Astrocyte of the spinal cord (primary cell): ENCODE measurements at regions not wholly inside any gene's neighbourhood (a gene's known extent, or its start where the extent isn't known, plus 50 kb on each side); places are given as distances from the start of the nearest gene placed in this dataset.

ENCODE experiments used
- DNase-seq: peaks from one replicate; pipeline ENCODE4 v3.0.0; 2011; ENCODE audit warnings: low read depth, low spot score
- H3K4me3 ChIP-seq: 2 replicates; pipeline ENCODE4 v1.5.1; 2011; ENCODE audit warnings: low read depth, mild to moderate bottlenecking, low read length, moderate library complexity
- in situ Hi-C: cut with HindIII; loops from 2 replicates; pipeline ENCODE4 v1.10.0; 2017; ENCODE audit warnings: low sequenced_read_pairs
- TF ChIP-seq, protein P1 (sequence below): IDR thresholded peaks from 2 replicates; pipeline ENCODE4 v1.5.1; 2012; ENCODE audit warnings: low read depth, mild to moderate bottlenecking, low read length, inconsistent platforms

DNA sequence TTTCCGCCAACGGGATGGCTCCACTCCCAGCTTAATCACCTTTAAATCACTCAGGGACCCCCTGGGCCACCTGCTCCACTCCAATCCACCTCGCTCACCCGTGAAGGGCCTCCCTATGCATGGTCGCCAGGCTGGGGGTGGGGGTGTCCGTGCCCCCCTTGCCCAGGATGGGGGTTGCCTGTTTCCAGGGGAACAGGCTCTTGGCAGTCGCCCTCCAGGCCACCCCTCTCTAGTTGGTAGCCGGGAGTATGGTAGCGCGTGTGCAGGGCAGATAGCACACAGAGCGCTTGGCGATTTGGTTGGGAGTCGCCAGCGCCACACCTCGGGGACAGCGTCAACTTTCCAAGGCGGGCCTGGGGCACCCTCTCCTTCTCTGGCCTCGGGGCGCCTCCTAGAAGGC is 134.9 kb upstream of the ZNF92 start:
- TF ChIP-seq, protein P1, sequence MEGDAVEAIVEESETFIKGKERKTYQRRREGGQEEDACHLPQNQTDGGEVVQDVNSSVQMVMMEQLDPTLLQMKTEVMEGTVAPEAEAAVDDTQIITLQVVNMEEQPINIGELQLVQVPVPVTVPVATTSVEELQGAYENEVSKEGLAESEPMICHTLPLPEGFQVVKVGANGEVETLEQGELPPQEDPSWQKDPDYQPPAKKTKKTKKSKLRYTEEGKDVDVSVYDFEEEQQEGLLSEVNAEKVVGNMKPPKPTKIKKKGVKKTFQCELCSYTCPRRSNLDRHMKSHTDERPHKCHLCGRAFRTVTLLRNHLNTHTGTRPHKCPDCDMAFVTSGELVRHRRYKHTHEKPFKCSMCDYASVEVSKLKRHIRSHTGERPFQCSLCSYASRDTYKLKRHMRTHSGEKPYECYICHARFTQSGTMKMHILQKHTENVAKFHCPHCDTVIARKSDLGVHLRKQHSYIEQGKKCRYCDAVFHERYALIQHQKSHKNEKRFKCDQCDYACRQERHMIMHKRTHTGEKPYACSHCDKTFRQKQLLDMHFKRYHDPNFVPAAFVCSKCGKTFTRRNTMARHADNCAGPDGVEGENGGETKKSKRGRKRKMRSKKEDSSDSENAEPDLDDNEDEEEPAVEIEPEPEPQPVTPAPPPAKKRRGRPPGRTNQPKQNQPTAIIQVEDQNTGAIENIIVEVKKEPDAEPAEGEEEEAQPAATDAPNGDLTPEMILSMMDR = no peak
- no peak for DNase-seq
- in situ Hi-C loops = no loop called here
- no peak overlapping the region for H3K4me3 ChIP-seq

DNA sequence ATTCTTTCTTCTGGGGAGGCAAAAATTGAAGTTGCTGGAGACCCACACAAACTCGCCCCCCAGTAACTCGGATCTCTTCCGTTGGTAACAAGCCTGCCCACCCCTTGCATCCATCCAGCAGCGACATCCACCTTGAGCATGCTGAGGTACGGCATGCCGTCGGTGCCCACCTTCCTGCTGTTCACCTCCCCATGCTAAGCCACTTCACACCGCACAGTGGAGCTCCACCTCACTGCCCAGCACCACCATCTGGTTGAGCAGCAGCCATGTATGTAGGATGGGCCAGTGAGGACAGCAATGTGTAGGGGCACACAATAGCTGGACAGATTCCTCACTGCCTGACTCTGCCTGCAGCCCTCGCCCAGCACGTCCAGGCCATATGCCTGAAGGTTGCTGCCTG is 138.1 kb upstream of the ZNF92 start:
- H3K4me3 ChIP-seq = no peak overlapping the region
- in situ Hi-C loops = no loop called here
- no peak for DNase-seq
- TF ChIP-seq, protein P1 = no peak

DNA sequence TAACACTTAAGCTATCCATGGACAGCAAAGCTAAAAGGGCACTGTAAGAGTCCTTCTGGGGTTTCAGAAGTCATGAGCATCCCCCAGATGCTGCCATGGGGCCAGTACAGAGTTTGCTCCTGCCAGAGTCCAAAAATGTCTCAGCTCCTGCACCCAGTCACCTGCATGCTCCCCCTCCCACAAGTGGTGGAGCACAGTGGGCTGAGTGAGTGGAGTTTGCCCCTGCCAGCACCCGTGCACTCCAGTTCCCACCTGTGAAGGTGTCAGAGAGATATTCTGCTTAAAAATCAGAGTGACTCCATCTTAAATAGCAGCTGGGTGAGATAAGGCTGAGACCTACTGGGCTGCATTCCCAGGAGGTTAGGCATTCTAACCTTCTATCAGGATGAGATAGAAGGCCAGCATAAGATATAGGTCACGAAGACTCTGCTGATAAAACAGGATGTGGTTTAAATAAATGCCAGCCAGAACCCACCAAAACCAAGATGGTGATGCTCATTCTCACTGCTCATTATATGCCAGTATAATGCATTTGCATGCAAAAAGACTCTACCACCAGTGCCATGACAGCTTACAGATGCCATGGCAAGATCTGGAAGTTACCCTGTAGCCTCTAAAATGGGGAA is 140.1 kb upstream of the ZNF92 start:
- DNase-seq = no peak
- in situ Hi-C loops = no loop called here
- no peak overlapping the region for H3K4me3 ChIP-seq
- TF ChIP-seq, protein P1 = no peak

DNA sequence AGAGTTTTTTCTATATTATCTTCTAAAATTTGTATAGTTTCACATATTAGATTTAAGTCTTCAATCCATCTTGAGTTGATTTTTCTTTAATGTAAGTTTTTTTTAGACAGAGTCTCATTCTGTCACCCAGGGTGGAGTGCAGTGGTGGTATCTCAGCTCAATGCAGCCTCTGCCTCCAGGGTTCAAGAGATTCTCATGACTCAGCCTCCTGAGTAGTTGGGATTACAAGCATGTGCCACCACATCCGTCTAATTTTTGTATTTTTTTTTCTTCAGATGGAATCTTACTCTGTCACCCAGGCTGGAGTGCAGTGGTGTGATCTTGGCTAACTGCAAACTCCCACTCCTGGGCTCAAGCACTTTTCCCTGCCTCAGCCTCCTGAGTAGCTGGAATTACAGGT is 143.4 kb upstream of the ZNF92 start:
- DNase-seq = no peak
- in situ Hi-C loops = no loop called here
- TF ChIP-seq, protein P1 = no peak
- H3K4me3 ChIP-seq = no peak overlapping the region

DNA sequence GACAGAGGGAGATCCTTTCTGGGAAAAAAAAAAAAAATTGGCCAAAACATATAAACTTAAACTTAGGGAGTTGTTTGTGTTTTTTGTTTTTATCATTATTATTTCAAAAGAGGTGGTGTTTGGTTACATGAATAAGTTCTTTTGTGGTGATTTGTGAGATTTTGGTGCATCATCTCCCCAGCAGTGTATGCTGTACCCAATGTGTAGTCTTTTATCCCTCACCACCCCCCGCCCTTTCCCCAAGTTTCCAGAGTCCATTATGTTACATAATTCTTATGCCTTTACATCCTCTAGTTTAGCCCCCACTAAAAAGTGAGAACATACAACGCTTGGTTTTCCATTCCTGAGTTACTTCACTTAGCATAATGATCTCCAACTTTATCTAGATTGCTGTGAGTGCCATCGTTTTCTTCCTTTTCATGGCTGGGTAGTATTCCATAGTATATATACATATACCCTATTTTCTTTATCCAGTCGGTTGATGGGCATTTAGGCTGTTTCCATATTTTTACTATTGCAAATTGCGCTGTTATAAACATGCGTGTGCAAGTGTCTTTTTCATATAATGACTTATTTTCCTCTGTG is 148.1 kb upstream of the ZNF92 start:
- H3K4me3 ChIP-seq = no peak overlapping the region
- DNase-seq = no peak
- TF ChIP-seq, protein P1 = no peak
- in situ Hi-C loops = no loop called here

DNA sequence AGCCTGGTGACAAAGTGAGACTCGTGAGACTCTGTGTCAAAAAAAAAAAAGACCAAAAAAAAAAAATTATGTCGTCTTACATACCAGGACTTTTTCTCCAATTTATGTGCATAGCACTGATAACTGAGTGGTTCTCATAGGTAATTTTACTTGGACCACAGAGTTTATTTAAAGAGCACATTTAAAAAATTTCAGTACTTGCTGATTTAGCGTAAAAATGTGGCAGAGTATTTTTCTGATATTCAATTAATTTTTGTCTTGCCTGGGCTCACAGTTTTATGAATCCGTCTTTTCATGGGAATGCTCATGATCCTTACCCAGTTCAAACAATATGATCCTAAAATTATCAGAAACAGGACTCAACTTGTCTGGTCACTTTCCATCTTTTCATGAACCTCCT is 151.0 kb upstream of the ZNF92 start:
- TF ChIP-seq, protein P1 = no peak
- no peak for DNase-seq
- in situ Hi-C loops = no loop called here
- H3K4me3 ChIP-seq = no peak overlapping the region

DNA sequence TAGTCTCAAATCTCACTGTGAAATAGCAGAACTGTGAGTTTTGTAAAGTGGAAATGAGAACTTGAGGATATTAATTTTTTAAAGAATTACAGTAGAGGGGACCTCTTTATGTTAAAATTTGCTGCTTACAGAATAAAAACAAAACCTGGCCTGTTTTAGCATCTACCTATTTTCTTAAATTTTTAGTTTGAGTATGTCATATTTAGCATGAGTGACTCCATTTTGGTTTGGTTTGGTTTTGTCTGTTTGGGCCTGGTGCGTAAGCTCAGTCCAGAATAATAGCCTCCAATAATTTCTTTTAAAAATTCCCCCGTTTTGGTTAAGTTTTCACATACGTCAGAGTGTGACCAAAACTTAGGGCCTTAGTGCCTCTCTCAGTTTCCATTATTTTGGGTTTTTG is 152.0 kb upstream of the ZNF92 start:
- in situ Hi-C loops = no loop called here
- DNase-seq = no peak
- no peak overlapping the region for H3K4me3 ChIP-seq
- TF ChIP-seq, protein P1 = no peak
